NCI-H345 (cell line): ENCODE measurements at regions not wholly inside any gene's neighbourhood (a gene's known extent, or its start where the extent isn't known, plus 50 kb on each side); places are given as distances from the start of the nearest gene placed in this dataset.

Experiments used
- DNase-seq: peaks from one replicate; lab custom pipeline; 2025; lab: John Stamatoyannopoulos, UW

- DNase-seq: no peak
Observed at GRCh38 chr3:13227315-13228165, 154.3 kb upstream of the IQSEC1 start.

GRCh38 chr3:13224967-13225366 lies 151.7 kb upstream of the IQSEC1 start:
- DNase-seq: no peak

GRCh38 chr3:13223574-13224237 lies 150.5 kb upstream of the IQSEC1 start:
- no peak for DNase-seq

- DNase-seq: no peak
Observed at GRCh38 chr3:13222891-13223573, 149.8 kb upstream of the IQSEC1 start.

- no peak for DNase-seq
Observed at GRCh38 chr3:13222131-13222530, 148.9 kb upstream of the IQSEC1 start.

- DNase-seq: no peak
Observed at GRCh38 chr3:13221491-13222061, 148.3 kb upstream of the IQSEC1 start.

- no peak for DNase-seq
Observed at GRCh38 chr3:13220991-13221390, 147.8 kb upstream of the IQSEC1 start.

- DNase-seq: no peak
Observed at GRCh38 chr3:13219902-13220296, 146.7 kb upstream of the IQSEC1 start.

- no peak for DNase-seq
Observed at GRCh38 chr3:13219077-13219901, 146.1 kb upstream of the IQSEC1 start.

GRCh38 chr3:13218541-13218908 lies 145.3 kb upstream of the IQSEC1 start:
- no peak for DNase-seq

GRCh38 chr3:13217736-13218540 lies 144.7 kb upstream of the IQSEC1 start:
- DNase-seq: peak; percentile 19

GRCh38 chr3:13217253-13217652 lies 144.0 kb upstream of the IQSEC1 start:
- DNase-seq: no peak

- no peak for DNase-seq
Observed at GRCh38 chr3:13215940-13216546, 142.8 kb upstream of the IQSEC1 start.

- no peak for DNase-seq
Observed at GRCh38 chr3:13214847-13215472, 141.7 kb upstream of the IQSEC1 start.

- DNase-seq: no peak
Observed at GRCh38 chr3:13213911-13214846, 140.9 kb upstream of the IQSEC1 start.

- DNase-seq: no peak
Observed at GRCh38 chr3:13213490-13213889, 140.3 kb upstream of the IQSEC1 start.

- DNase-seq: no peak
Observed at GRCh38 chr3:13211605-13212210, 138.5 kb upstream of the IQSEC1 start.

GRCh38 chr3:13210221-13210975 lies 137.2 kb upstream of the IQSEC1 start:
- DNase-seq: no peak
